ENCODE measurements at regions not wholly inside any gene's neighbourhood (a gene's known extent, or its start where the extent isn't known, plus 50 kb on each side); places are given as distances from the start of the nearest gene placed in this dataset.

DNA sequence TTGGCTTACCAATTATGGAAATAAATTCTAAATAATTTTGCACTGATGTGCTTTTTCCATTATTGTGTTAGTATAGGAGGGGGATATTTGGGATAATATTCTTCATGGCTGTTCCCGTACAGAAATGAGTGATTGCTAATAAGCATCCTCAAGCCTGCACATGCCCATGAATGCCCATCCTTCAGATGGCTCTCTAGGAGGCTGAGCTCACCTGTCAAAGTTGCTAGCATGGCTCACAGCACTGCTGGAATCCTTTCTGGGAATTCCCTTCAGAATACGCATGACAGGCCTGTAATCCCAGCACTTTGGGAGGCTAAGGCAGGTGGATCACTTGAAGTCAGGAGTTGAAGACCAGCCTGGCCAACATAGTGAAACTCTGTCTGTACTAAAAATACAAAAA, 124.1 kb downstream of the NXNL2 start:
- TF ChIP-seq CTCF (IDR thresholded peaks at IDR 0.05) = no peak
- TF ChIP-seq POLR2A (IDR thresholded peaks at IDR 0.05; ENCODE audit: low read depth) = no peak
- no peak for TF ChIP-seq POLR2AphosphoS5 (IDR thresholded peaks at IDR 0.05)
- TF ChIP-seq EP300 (IDR thresholded peaks at IDR 0.05) = no peak
